Smooth muscle cell (in vitro differentiated cells): ENCODE measurements at regions not wholly inside any gene's neighbourhood (a gene's known extent, or its start where the extent isn't known, plus 50 kb on each side); places are given as distances from the start of the nearest gene placed in this dataset.

Experiments
- DNase-seq: peaks from one replicate; lab custom pipeline; 2025; ENCODE audit not compliant: unreplicated experiment; lab: John Stamatoyannopoulos, UW
- H2AFZ ChIP-seq: fragments of 200-600 bp; sonication (generic); 2 replicates; pipeline ENCODE4 v1.6.0; 2016; ENCODE audit warnings: antibody characterized with exemption, low read depth, mild to moderate bottlenecking
- H3F3A ChIP-seq: fragments of 200-600 bp; sonication (generic); 2 replicates; pipeline ENCODE4 v1.6.0; 2017; ENCODE audit warnings: antibody characterized with exemption, low read depth
- H3K27ac ChIP-seq: fragments of 200-600 bp; sonication (generic); 2 replicates; pipeline ENCODE4 v1.5.1; 2016; ENCODE audit warnings: low read depth, mild to moderate bottlenecking
- H3K27me3 ChIP-seq: fragments of 200-600 bp; sonication (generic); 2 replicates; pipeline ENCODE4 v1.6.1; 2016; ENCODE audit warnings: low read depth, mild to moderate bottlenecking
- H3K36me3 ChIP-seq: fragments of 200-600 bp; sonication (generic); 2 replicates; pipeline ENCODE4 v1.5.1; 2016; ENCODE audit warnings: low read depth
- H3K4me1 ChIP-seq: fragments of 200-600 bp; sonication (generic); 2 replicates; pipeline ENCODE4 v1.5.1; 2016; ENCODE audit warnings: low read depth
- H3K4me2 ChIP-seq: fragments of 200-600 bp; sonication (generic); 2 replicates; pipeline ENCODE4 v1.6.0; 2016; ENCODE audit warnings: mild to moderate bottlenecking
- H3K4me3 ChIP-seq: fragments of 200-600 bp; sonication (generic); 2 replicates; pipeline ENCODE4 v1.5.1; 2016; ENCODE audit warnings: mild to moderate bottlenecking
- H3K79me2 ChIP-seq: fragments of 200-600 bp; sonication (generic); 2 replicates; pipeline ENCODE4 v1.6.0; 2016; ENCODE audit warnings: low read depth, mild to moderate bottlenecking
- H3K9ac ChIP-seq: fragments of 200-600 bp; sonication (generic); 2 replicates; pipeline ENCODE4 v1.6.0; 2016; ENCODE audit warnings: low read depth
- H3K9me3 ChIP-seq: fragments of 200-600 bp; sonication (generic); replicated peaks from 2 replicates; pipeline ENCODE4 v1.5.1; 2016; ENCODE audit warnings: low read depth
- H4K20me1 ChIP-seq: fragments of 200-600 bp; sonication (generic); 2 replicates; pipeline ENCODE4 v1.6.0; 2016; ENCODE audit warnings: low read depth
- WGBS: methylation state at CpG from one replicate; pipeline ENCODE4 v1.1.7; 2016; ENCODE audit warnings: low lambda C conversion rate; 5-methylcytosine and 5-hydroxymethylcytosine counted together
- TF ChIP-seq, protein P1 (sequence below): fragments of 200-600 bp; sonication (generic); IDR thresholded peaks from 2 replicates; pipeline ENCODE4 v1.5.1; 2017; ENCODE audit warnings: borderline replicate concordance, mild to moderate bottlenecking, antibody characterized with exemption; ENCODE audit not compliant: insufficient read depth, poor library complexity, severe bottlenecking

- H3K27me3 ChIP-seq, result no peaks in the 10 kb centered on the region
- 88% methylated on average over 2 of the region's 2 CpGs for WGBS
- H3K4me2 ChIP-seq, result no peak overlapping the region
- no peak overlapping the region for H3K9ac ChIP-seq
- peak overlapping the region; percentile 14 for H3K27ac ChIP-seq
- peaks cover 3% of the 10 kb centered on the region for H3K9me3 ChIP-seq
- H4K20me1 ChIP-seq, result no peaks in the 10 kb centered on the region
- H3K79me2 ChIP-seq, result no peaks in the 10 kb centered on the region
- peaks cover 6% of the 10 kb centered on the region for H3K36me3 ChIP-seq
- no peak overlapping the region for H2AFZ ChIP-seq
- H3K4me1 ChIP-seq, result no peaks in the 10 kb centered on the region
- TF ChIP-seq, protein P1, sequence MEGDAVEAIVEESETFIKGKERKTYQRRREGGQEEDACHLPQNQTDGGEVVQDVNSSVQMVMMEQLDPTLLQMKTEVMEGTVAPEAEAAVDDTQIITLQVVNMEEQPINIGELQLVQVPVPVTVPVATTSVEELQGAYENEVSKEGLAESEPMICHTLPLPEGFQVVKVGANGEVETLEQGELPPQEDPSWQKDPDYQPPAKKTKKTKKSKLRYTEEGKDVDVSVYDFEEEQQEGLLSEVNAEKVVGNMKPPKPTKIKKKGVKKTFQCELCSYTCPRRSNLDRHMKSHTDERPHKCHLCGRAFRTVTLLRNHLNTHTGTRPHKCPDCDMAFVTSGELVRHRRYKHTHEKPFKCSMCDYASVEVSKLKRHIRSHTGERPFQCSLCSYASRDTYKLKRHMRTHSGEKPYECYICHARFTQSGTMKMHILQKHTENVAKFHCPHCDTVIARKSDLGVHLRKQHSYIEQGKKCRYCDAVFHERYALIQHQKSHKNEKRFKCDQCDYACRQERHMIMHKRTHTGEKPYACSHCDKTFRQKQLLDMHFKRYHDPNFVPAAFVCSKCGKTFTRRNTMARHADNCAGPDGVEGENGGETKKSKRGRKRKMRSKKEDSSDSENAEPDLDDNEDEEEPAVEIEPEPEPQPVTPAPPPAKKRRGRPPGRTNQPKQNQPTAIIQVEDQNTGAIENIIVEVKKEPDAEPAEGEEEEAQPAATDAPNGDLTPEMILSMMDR, result no peak
- no peak for DNase-seq
- H3K4me3 ChIP-seq, result no peak overlapping the region
- H3F3A ChIP-seq, result no peaks in the 10 kb centered on the region
Measured at GRCh38 chr5:115439639-115440038, 104.9 kb downstream of the FEM1C start.

DNA sequence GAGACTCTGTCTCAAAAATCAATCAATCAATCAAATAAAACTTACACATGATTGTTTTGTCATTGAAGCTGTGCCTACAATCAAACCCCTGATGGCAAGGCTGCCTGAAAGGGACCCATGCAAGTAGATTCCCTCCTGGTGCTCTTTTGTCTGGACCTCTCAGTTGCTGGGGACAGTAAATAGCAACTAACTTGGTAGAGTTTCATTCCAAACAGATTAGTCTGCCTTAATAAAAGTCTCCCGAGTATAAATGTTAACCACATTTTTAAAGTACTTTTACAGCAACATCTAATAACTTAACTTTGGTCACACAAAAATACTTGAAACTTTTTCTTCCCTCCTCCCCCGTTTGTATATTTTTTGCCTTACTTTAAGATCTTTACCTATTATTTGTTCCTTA is 105.5 kb downstream of the FEM1C start:
- DNase-seq, result no peak
- Histone ChIP-seq H4K20me1 (no peaks in the 10 kb centered on the region), H3F3A (no peaks in the 10 kb centered on the region), H3K9ac (no peak overlapping the region), H3K27me3 (no peaks in the 10 kb centered on the region), H3K4me1 (no peaks in the 10 kb centered on the region), H2AFZ (no peak overlapping the region), H3K27ac (peak overlapping the region; percentile 35), H3K79me2 (no peaks in the 10 kb centered on the region), H3K4me3 (no peak overlapping the region), H3K4me2 (no peak overlapping the region), H3K36me3 (peaks cover 6% of the 10 kb centered on the region), H3K9me3 (peaks cover 3% of the 10 kb centered on the region)
- TF ChIP-seq, protein P1, result no peak
- 67% methylated on average over 2 of the region's 2 CpGs for WGBS

- Histone ChIP-seq H3K36me3 (peaks cover 6% of the 10 kb centered on the region), H3K27ac (peak overlapping the region; percentile 83)
Measured at GRCh38 chr5:115435778-115436712, 108.5 kb downstream of the FEM1C start.

More at GRCh38 chr5:115435778-115436712, 108.5 kb downstream of the FEM1C start:
- H3K27me3 ChIP-seq, result no peaks in the 10 kb centered on the region
- peak overlapping the region; percentile 31 for H2AFZ ChIP-seq
- DNase-seq, result no peak
- peak overlapping the region; percentile 60 for H3K9ac ChIP-seq
- WGBS, result 70% methylated on average over 3 of the region's 3 CpGs
- H3K9me3 ChIP-seq, result peaks cover 3% of the 10 kb centered on the region
- H4K20me1 ChIP-seq, result no peaks in the 10 kb centered on the region
- H3K4me3 ChIP-seq, result no peak overlapping the region
- H3K4me1 ChIP-seq, result no peaks in the 10 kb centered on the region
- no peak overlapping the region for H3K4me2 ChIP-seq
- H3K79me2 ChIP-seq, result no peaks in the 10 kb centered on the region
- no peaks in the 10 kb centered on the region for H3F3A ChIP-seq
- TF ChIP-seq, protein P1, result no peak
